C4-2B (cell line): ENCODE measurements at regions not wholly inside any gene's neighbourhood (a gene's known extent, or its start where the extent isn't known, plus 50 kb on each side); places are given as distances from the start of the nearest gene placed in this dataset.
"Not testable (repeated sequence)": the region's sequence is repeated elsewhere in the genome, so short reads cannot be mapped to it uniquely, and the experiment has no call there.

Experiments used
- ZFX ChIP-seq: fragments of 450-650 bp; IDR thresholded peaks from 2 replicates; pipeline ENCODE4 v1.6.1; 2017
- TF ChIP-seq, protein P1 (sequence below): fragments of 450-650 bp; conservative IDR thresholded peaks from 2 replicates; pipeline ENCODE4 v1.5.1; 2017; ENCODE audit warnings: mild to moderate bottlenecking

DNA sequence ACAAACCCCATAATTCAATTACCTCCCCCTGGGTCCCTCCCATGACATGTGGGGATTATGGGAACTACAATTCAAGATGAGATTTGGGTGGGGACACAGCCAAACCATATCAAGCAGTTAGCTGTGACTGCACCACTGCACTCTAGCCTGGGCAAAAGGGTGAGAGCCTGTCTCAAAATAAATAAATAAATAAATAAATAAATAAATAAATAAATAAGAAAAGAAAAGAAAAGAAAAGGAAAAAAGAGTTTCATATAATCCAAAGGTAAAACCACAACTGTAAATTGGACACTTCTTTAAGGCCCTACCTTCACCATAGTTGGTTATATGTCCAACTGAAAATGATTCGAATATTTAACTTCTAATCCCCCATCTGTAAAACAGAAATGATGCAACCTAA, 157.6 kb upstream of the FIGN start:
- TF ChIP-seq, protein P1, sequence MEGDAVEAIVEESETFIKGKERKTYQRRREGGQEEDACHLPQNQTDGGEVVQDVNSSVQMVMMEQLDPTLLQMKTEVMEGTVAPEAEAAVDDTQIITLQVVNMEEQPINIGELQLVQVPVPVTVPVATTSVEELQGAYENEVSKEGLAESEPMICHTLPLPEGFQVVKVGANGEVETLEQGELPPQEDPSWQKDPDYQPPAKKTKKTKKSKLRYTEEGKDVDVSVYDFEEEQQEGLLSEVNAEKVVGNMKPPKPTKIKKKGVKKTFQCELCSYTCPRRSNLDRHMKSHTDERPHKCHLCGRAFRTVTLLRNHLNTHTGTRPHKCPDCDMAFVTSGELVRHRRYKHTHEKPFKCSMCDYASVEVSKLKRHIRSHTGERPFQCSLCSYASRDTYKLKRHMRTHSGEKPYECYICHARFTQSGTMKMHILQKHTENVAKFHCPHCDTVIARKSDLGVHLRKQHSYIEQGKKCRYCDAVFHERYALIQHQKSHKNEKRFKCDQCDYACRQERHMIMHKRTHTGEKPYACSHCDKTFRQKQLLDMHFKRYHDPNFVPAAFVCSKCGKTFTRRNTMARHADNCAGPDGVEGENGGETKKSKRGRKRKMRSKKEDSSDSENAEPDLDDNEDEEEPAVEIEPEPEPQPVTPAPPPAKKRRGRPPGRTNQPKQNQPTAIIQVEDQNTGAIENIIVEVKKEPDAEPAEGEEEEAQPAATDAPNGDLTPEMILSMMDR = not testable (repeated sequence)
- TF ChIP-seq ZFX = not testable (repeated sequence)
